NCI-H524 treated with DMSO at 0.1 percent for 48 hours (cell line): ENCODE measurements at regions not wholly inside any gene's neighbourhood (a gene's known extent, or its start where the extent isn't known, plus 50 kb on each side); places are given as distances from the start of the nearest gene placed in this dataset.

Source experiments
- DNase-seq: peaks from one replicate; lab custom pipeline; 2025; lab: John Stamatoyannopoulos, UW

DNA sequence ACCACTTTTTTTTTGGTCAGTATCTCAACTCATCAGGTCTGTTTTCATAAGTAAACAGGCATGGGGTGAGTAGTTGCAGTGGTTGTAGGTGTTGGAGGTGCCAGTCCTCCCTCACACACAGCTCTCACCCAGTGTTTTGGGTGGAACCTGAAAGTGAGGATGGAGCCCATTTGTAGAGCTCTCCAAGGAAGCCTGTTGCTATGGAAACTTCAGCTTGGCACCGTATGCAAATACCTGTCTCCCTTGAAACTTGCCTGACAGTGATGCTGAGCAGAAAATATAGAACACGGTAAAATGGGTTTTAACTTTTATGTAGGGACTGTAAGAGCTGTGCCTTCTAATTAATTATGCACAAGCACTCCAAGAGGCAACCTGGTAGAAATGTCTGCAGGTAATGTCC is 214.1 kb downstream of the AJAP1 start:
- DNase-seq, result no peak

DNA sequence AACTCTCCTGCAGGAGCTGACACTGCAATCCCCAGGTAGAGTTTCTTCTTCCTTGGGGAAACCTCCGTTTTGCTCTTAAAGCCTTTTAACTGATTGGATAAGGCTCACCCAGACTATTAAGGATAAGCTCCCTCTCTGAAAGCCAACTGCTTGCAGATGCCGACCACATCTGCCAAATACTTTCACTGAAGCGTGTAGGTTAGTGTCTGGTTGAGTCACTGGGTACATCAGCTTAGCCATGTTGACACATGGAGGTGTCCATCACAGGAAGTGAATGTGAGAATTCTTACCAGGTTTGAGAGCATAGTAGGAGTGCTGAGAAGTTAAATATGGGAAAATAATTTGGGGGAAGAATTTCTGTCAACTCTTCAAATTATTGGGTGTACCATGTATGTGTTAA is 202.0 kb downstream of the AJAP1 start:
- DNase-seq, result no peak

DNA sequence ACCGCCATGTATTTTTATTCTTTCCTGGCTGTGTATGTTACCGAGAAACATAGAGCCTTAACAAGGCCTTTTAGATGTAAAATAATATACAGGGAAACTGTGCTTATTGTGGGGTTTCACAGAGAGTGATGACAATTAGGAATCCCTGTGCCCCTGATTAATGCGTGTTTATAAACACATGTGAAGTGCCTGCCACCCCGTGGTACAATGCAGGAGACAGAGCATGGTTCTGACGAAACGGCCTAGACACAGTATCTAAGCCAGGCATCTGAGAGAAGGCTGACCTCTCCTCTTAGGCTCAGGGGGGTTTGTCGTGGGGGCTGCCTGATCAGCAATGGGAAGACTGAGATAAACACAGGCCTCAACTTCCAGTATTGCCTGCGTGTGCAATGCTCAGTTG is 200.0 kb downstream of the AJAP1 start:
- no peak for DNase-seq

DNA sequence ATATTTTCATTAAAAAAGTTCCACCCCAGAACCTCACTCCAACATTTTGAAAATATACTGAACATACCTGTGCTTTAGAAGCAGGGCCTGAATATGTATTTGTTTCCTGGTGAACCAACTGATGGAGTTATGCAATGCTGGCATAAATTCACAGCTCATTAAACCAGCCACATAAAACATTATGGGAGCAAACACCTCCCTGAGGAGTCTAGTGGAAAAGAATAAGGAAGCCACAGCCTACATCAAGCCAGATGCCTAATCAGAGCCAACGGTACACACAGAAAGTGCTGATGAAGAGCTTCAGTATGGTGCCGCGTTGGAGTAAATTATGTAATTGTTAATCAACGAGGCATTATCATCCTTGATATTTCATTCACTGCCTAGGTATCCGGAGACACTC is 199.5 kb downstream of the AJAP1 start:
- no peak for DNase-seq

- DNase-seq, result no peak
These were observed 197.1 kb downstream of the AJAP1 start for GRCh38 chr1:4851385-4852065.

DNA sequence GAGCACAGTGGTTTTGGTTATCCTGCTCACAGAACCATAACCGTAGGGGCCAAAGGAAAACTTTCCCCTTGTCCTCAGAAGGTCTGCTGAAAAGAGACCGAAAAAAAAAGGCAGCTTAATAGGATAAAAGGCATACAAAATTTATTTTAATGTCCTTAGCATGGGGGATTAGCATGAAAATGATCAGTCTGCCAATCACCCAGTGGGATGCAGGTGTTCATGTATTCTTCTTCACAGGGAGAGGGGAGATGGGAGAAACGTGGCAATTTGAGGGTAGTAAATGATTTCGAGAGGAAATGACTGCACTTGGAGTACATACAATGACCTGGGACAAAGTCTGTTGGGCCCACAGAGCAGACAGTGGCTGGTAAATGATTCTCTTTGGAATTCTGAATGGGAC is 194.0 kb downstream of the AJAP1 start:
- DNase-seq, result no peak

GRCh38 chr1:4847711-4848110 is 193.3 kb downstream of the AJAP1 start:
- DNase-seq, result no peak
